Left lung (tissue), 4 donors: ENCODE measurements at regions not wholly inside any gene's neighbourhood (a gene's known extent, or its start where the extent isn't known, plus 50 kb on each side); places are given as distances from the start of the nearest gene placed in this dataset.
"Not testable (repeated sequence)": the region's sequence is repeated elsewhere in the genome, so short reads cannot be mapped to it uniquely, and the experiment has no call there.

Source experiments
- ATAC-seq: fragments of 200-7000 bp; cut with Tn5 transposase; one replicate; pipeline ENCODE4 v1.9.1; 2020; ENCODE audit warnings: moderate library complexity
- DNase-seq, 4 donors: peaks; one replicate each; pipeline ENCODE4 v3.0.0-alpha.2; 2013 to 2020
- H3K27ac ChIP-seq, 2 donors: fragments of 200-600 bp; sonication (generic) in 1 of 2; one replicate each; pipeline versions ENCODE4 v1.5.0 to v1.8.0; 2020 to 2021
- H3K27me3 ChIP-seq, 2 donors: fragments of 200-600 bp; sonication (generic) in 1 of 2; one replicate each; pipeline versions ENCODE4 v1.5.0 to v1.8.0; 2020 to 2021
- H3K36me3 ChIP-seq, 2 donors: fragments of 200-600 bp; sonication (generic) in 1 of 2; one replicate each; pipeline versions ENCODE4 v1.5.0 to v1.8.0; 2020 to 2021
- H3K4me1 ChIP-seq, 2 donors: fragments of 200-600 bp; one replicate each; pipeline ENCODE4 v1.8.0; 2021
- H3K4me3 ChIP-seq, 2 donors: fragments of 200-600 bp; sonication (generic) in 1 of 2; one replicate each; pipeline versions ENCODE4 v1.5.0 to v1.8.0; 2020 to 2021; ENCODE audit warnings: mild to moderate bottlenecking in 1 of 2
- H3K9me3 ChIP-seq, 2 donors: fragments of 200-600 bp; sonication (generic) in 1 of 2; one replicate each; pipeline versions ENCODE4 v1.5.0 to v1.8.0; 2020 to 2021
- CTCF ChIP-seq, 2 donors: fragments of 200-600 bp; sonication (generic) in 1 of 2; IDR thresholded peaks; one replicate each; pipeline versions ENCODE4 v1.5.0 to v1.8.0; 2021; ENCODE audit warnings: antibody characterized with exemption in 2 of 2
- intact Hi-C, 2 donors: fragments of 100-400 bp; cut with DNase I; formaldehyde crosslinking; loops; one replicate each; pipeline versions ENCODE4 v1.11.2 to v1.14.2; 2022
- donor health status: DM: no; HTN: yes; CAD: no.
- donor health status: DM: no; HTN: no; CAD: no.

- H3K4me3 ChIP-seq: no peak overlapping the region
- H3K4me1 ChIP-seq: no peaks in the 10 kb centered on the region
- no peak overlapping the region for H3K27ac ChIP-seq
- intact Hi-C loops: no loop called here
- no peak for TF ChIP-seq CTCF (IDR thresholded peaks at IDR 0.05)
- peak; percentile 25 for ATAC-seq
- H3K9me3 ChIP-seq: peaks cover 0 to 49% of the 10 kb centered on the region in 2 donors
- no peak for DNase-seq
- H3K36me3 ChIP-seq: no peaks in the 10 kb centered on the region
- H3K27me3 ChIP-seq: no peaks in the 10 kb centered on the region
These were observed 1081.7 kb downstream of the NAALADL2 start for GRCh38 chr3:175940881-175941280.

- Histone ChIP-seq H3K27me3 (no peaks in the 10 kb centered on the region), H3K36me3 (no peaks in the 10 kb centered on the region), H3K4me3 (no peak overlapping the region), H3K4me1 (no peaks in the 10 kb centered on the region), H3K9me3 (peaks cover 0 to 49% of the 10 kb centered on the region in 2 donors), H3K27ac (no peak overlapping the region)
- ATAC-seq: no peak
- intact Hi-C loops: no loop called here
- DNase-seq: no peak
- no peak for TF ChIP-seq CTCF (IDR thresholded peaks at IDR 0.05)
These were observed 1081.1 kb downstream of the NAALADL2 start for GRCh38 chr3:175940243-175940642.

- H3K4me3 ChIP-seq, intact Hi-C loops, H3K4me1 ChIP-seq, ATAC-seq, H3K27me3 ChIP-seq, H3K36me3 ChIP-seq, H3K27ac ChIP-seq: not testable (repeated sequence)
- DNase-seq: peak in 1 of 4 donors; percentile 67
- peaks cover 0 to 45% of the 10 kb centered on the region in 2 donors for H3K9me3 ChIP-seq
These were observed 1078.2 kb downstream of the NAALADL2 start for GRCh38 chr3:175937367-175937766.

- no peaks in the 10 kb centered on the region for H3K36me3 ChIP-seq
- H3K27me3 ChIP-seq: no peaks in the 10 kb centered on the region
- no peak for DNase-seq
- TF ChIP-seq CTCF (IDR thresholded peaks at IDR 0.05): no peak
- no peak for ATAC-seq
- intact Hi-C loops: no loop called here
- H3K4me1 ChIP-seq: no peaks in the 10 kb centered on the region
- H3K4me3 ChIP-seq: no peak overlapping the region
- H3K9me3 ChIP-seq: peaks cover 0 to 32% of the 10 kb centered on the region in 2 donors
- no peak overlapping the region for H3K27ac ChIP-seq
These were observed 1073.5 kb downstream of the NAALADL2 start for GRCh38 chr3:175932586-175932985.

- H3K27me3 ChIP-seq: no peaks in the 10 kb centered on the region
- H3K9me3 ChIP-seq: peaks cover 0 to 24% of the 10 kb centered on the region in 2 donors
- H3K4me1 ChIP-seq: no peaks in the 10 kb centered on the region
- DNase-seq: no peak
- no peak overlapping the region for H3K27ac ChIP-seq
- no peaks in the 10 kb centered on the region for H3K36me3 ChIP-seq
- no peak for TF ChIP-seq CTCF (IDR thresholded peaks at IDR 0.05)
- H3K4me3 ChIP-seq: no peak overlapping the region
- ATAC-seq: no peak
- intact Hi-C loops: no loop called here
These were observed 1060.0 kb downstream of the NAALADL2 start for GRCh38 chr3:175919133-175919532.

GRCh38 chr3:175916191-175916934 lies 1057.2 kb downstream of the NAALADL2 start:
- no peak overlapping the region for H3K27ac ChIP-seq
- H3K9me3 ChIP-seq: peaks cover 0 to 24% of the 10 kb centered on the region in 2 donors
- H3K4me3 ChIP-seq: no peak overlapping the region
- DNase-seq: peak in 1 of 4 donors; percentile 7
- no peak for TF ChIP-seq CTCF (IDR thresholded peaks at IDR 0.05)
- peak; percentile 27 for ATAC-seq
- no peaks in the 10 kb centered on the region for H3K27me3 ChIP-seq
- no peaks in the 10 kb centered on the region for H3K36me3 ChIP-seq
- intact Hi-C loops: no loop called here
- H3K4me1 ChIP-seq: no peaks in the 10 kb centered on the region
